Stimulated activated CD4-positive, alpha-beta T cell treated with anti-CD3 and anti-CD28 coated beads, Interleukin-2, amount 100 ng/mL, for 4 hours (primary cell): ENCODE measurements at regions not wholly inside any gene's neighbourhood (a gene's known extent, or its start where the extent isn't known, plus 50 kb on each side); places are given as distances from the start of the nearest gene placed in this dataset.

Experiments used
- DNase-seq: peaks from one replicate; pipeline ENCODE4 v3.0.0-alpha.2; 2020; ENCODE audit warnings: low read depth

DNA sequence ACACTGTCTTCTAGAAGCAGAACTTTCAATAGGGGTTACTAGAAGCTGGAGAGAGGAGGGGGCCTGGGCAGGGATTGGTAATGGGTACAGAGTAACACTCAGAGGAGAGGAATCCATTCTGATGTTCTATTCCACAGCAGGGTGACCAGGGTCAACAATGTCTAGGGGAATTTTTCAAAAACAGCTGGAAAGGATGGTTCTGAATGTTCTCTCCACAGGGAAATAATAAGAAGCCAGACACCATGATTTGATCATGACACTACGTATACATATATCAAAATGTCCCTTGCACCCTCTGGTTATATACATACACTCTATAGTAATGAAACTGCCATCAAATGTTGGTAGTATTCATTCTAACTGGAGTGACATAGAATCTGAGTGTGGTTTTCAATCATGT, 111.2 kb upstream of the TOP3B start:
- no peak for DNase-seq

DNA sequence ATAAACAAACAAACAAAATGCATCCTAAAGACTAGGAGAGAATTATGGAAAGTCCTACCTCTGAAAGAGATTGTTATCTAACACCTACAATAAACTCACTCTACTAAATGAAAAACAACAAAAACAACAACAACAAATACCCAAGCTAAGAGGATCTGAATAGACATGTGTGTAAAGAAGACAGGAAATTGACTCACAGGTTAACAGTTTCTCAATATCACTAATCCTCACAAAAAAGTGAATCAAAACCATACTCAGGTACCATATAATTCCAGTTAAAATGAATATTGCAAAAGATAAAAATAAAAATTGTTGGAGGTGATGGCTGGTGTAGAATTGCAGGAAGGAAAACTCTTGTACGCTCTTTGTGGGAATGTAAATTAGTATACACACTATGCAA, 110.4 kb upstream of the TOP3B start:
- no peak for DNase-seq

DNA sequence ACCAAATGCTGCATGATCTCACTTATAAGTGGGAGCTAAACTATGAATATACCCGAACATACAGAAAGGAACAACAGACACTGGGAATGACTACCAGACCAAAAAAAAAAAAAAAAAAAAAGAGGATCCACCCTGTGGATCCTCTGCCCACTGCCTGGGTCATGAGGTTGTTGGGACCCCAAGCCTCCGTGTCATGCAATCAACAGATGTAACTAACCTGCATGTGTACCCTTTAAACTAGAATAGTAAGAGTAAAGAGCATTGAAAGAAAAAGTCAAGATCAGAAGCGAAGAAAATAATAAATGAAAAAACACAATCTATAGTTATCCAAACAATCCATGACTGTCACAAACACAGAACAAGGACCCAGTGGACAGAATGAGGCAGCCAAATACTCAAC, 109.5 kb upstream of the TOP3B start:
- no peak for DNase-seq

DNA sequence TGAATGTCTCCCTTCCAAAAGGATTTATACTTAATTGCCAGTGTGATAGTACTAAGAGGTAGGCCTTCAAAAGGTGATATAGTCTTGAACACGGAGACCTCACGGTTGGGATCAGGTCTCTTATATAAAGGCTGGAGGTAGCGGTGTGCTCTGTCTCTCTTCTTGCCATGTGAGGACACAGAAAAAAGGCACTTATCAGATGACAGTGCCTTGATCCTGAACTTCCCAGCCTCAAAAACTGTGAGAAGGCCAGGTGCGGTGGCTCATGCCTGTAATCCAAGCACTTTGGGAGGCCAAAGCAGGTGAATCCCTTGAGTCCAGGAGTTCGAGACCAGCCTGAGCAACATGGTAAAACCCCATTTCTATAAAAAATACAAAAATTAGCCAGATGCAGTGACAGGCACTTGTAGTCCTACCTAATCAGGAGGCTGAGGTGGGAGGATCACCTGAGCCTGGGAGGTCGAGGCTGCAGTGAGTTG, 108.9 kb upstream of the TOP3B start:
- DNase-seq: no peak

DNA sequence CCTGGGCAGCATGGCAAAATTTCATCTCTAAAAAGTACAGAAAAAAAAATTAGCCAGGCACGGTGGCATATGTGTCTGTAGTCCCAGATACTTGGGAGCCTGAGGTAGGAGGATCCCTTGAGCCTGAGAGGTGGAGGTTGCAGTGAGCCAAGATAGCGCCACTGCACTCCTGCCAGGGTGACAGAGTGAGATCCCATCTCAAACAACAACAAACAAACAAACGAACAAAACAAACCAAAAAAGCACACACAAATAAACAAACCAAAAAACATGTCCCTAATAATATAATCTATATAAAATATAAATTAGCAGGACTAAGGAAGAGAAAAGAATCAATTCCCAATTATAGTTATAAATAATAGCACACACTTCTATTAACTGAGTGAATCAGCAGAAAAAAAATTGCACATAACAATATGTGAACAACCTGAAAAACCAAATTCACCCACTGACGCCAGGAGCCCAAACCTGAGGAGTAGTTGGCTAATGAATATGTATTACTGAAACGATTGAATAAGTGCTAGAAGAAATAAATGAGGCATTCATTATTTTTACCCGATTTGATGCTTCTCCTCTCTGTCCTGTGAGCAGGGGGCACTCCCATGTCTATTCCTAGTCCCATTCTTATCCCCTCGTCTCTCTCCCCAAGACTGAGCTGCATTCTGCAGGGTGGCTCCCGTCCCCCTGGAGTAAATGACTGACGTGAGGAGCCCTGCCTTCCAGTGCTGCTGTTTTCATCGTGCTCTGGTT, 108.2 kb upstream of the TOP3B start:
- DNase-seq: no peak

DNA sequence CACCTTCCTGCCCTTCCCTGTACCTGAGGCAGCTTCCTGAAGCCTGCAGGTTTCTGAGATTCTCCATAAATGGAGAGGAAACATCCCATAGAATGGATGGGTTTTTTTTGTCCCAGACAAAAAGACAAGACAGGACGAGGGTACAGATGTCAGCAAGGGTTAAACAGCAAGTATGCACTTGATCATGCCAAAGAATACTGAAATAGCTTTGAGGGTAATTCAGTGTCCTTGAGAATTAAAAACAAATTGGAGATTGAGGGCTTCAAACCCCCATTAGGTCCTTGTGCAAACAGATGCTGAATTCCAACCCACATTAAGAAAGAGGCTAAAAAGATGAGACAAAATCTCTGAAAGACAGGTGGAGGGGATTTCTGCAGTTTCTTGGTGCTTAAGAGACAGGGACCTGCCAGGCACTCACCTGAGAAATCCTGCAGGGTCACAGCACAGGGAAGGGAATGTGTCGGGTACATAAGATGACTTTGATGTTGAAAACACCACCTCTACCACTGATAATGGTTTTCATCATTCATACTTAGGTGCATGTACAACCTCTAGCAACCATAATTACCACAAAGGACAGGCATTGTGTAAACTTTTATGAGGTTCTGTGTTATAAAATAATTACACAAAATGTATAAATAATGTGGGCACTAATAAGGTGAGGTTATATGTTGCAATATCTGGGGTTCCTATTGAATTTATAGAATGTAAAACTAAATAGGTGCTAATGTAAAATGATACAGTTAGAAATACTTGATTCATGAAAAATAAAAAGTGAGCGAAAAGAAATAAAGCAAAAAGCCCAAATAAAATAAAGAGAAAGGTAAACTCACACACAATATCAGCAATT, 107.1 kb upstream of the TOP3B start:
- DNase-seq: no peak

- no peak for DNase-seq
Measured at GRCh38 chr22:22088658-22089458, 106.3 kb upstream of the TOP3B start.

DNA sequence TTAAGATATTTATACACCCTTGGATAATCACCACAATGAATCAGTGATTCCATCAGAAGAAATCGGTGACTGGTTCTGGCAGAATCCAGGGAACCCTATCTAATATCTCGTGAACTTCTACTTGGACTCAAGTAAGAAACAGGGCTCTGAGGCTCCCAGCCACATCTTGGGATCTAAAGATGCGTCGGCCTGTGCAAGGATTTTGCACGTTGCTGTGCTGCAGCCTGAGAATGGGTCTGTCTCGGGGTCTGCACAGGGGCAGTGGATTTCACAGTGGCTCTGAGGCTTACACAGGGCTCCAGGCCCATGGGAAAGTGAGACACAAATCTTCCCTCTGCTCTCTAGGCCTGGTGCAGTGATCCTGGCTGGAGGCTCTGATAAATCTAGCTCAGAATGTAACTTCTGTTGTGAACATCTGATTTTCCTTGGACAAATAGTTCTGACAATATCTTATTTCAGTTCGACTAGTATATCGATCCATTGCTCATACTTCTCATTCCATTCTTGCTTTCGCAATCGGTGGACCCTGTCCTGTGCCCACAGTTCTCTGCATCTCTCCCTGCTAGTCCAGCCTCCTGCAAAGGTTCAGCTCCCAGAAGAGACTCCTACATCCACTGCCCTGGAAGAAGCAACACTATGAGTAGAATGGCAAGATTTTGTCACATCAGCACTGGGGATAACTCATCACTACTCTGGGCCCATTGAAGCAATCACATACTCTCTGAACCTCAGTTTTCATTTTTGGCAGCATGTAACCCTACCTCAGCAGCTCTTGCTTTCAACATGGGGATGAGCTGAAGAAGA, 105.5 kb upstream of the TOP3B start:
- no peak for DNase-seq

DNA sequence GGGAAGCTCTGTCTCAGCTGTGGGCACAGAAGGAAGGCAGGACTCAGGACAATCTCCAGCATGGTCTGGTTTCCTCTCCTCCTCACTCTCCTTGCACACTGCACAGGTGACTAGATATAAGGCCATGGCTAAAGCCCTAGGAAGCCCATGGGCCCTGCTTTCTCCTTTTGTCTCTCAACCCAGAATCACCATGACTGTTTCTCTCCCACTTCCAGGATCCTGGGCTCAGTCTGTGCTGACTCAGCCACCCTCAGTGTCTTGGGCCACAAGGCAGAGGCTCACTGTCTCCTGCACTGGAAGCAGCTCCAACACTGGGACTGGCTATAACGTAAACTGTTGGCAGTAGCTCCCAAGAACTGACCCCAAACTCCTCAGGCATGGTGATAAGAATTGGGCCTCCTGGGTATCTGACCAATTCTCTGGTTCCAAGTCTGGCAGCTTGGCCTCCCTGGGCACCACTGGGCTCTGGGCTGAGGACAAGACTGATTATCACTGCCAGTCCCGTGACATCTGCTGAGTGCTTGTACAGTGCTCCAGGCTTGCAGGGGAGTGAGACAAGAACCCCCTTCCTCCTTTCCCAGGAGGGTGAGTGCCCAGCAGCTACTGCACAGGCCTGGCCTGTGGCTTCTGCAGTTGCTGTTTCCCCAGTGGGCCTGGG, 104.0 kb upstream of the TOP3B start:
- no peak for DNase-seq

GRCh38 chr22:22085702-22086500, 103.3 kb upstream of the TOP3B start:
- no peak for DNase-seq

- DNase-seq: no peak
Measured at GRCh38 chr22:22084089-22084711, 101.6 kb upstream of the TOP3B start.

- no peak for DNase-seq
Measured at GRCh38 chr22:22082960-22083359, 100.4 kb upstream of the TOP3B start.

DNA sequence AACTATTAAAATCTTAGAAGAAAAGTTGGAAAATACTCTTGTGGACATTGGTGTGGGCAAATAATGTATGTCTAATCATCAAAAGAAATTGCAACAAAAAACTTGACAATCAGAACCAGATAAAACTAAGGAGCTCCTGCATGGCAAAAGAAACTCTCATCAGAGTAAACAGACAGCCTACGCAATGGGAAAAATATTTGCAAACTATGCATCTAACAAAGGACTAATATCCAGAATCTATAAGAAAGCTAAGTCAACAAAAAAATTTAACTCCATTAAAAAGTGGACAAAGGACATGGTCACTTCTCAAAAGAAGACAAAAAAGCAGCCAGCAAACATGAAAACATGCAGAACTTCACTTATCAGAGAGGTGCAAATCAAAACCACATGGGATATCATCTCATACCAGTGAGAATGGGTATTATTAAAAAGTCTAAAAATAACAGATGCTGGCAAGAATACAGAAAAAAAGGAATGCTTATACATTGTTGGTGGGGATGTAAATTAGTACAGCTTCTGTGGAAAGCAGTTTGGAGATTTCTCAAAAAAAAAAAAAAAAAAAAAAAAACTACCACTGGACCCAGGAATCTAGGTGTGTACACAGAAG, 99.7 kb upstream of the TOP3B start:
- no peak for DNase-seq

DNA sequence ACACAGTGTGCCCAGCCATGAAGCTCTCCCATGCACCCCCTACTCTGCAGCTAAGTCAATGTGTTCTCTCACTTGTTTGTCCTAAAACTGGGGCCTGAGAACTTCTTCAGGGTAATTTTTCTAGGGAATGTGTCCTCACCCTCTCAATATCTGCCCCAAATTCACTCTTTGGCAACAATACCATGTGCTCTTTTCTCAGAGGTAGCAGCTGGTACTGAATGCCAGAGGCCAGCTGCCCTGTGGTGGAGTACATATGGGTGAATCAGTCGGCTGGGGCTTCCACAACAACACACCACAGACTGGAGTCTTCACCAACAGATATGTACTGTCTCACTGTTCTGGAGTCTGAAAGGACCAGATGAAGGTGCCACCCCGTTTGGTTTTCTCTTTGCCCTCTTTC, 97.7 kb upstream of the TOP3B start:
- DNase-seq: no peak

GRCh38 chr22:22079404-22080148, 97.0 kb upstream of the TOP3B start:
- DNase-seq: no peak

DNA sequence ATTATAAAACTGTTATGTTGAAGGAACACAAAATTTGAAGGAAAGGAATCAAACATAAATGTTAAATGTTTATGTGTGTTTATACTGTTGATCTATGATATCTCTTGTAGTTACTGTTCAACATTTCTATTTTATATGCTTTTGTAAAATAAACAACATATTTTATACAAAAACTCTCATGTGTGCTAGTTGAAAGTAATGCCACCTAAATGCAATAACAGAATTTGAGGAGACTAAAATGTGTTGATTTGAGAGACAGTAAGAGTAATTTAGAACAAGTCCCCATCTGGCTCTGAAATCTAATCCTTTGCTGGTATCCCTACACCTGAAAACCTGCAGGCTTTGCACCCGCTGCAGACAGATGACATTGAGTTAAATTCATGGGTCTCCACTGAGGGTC, 95.7 kb upstream of the TOP3B start:
- DNase-seq: no peak

- DNase-seq: no peak
Measured at GRCh38 chr22:22076932-22077703, 94.5 kb upstream of the TOP3B start.

DNA sequence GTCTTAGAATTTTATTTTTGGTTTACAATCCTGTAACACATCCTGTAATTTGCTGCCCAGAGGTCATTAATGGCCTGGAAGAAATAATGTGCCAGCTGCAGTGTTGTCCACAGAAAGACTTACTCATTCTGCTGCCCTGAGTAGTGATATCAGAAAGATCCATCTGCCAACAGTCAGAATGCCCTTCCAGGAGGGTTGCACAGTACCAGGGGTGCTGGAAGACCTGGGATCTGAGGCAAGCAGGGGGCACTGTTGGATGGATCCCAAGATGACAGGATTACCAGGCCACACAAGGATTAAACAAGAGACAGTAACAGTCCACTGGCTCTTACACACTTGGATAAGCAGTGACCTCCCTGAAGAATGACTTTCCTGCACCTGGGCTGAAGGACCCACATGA, 93.8 kb upstream of the TOP3B start:
- DNase-seq: no peak
